ENCODE measurements at regions not wholly inside any gene's neighbourhood (a gene's known extent, or its start where the extent isn't known, plus 50 kb on each side); places are given as distances from the start of the nearest gene placed in this dataset.

GRCh38 chr18:73292156-73292555 is 424.4 kb upstream of the NETO1 start:
- no peak for TF ChIP-seq CTCF (conservative IDR thresholded peaks at IDR 0.05; ENCODE audit: low read depth, low read length)
- no peak for TF ChIP-seq EZH2 (IDR thresholded peaks at IDR 0.05; ENCODE audit: borderline replicate concordance, low read depth, low read length, poor library complexity, severe bottlenecking)

All from A673 (cell line).